ENCODE measurements at regions not wholly inside any gene's neighbourhood (a gene's known extent, or its start where the extent isn't known, plus 50 kb on each side); places are given as distances from the start of the nearest gene placed in this dataset.

DNA sequence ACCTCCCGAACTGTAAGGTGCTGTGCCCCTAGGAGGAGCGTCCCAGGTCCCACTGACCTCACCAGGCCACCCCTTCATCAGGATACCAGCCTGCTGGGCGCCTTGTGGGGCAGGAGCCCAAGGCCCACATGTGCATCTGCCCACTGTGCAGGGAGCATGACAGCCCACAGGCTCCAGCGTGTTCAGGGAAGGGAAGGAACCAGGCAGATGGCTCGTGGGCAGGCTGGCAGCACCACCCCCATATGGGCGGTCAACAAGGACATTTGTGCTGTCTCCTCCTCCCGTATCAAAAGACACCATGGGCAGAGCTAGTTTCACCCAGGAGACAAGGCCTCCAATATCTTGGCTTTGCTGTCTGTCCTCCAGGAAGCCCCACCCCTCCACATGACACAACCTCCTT lies 85.5 kb upstream of the PPP1R26 start:
- WGBS (ENCODE audit: insufficient coverage, low coverage, missing lambda C conversion rate) = 0% methylated on average over 7 of the region's 7 CpGs
- no peaks in the 10 kb centered on the region for H3K36me3 ChIP-seq (ENCODE audit: control insufficient read depth, insufficient read depth, low read length)
- TF ChIP-seq, protein P1, sequence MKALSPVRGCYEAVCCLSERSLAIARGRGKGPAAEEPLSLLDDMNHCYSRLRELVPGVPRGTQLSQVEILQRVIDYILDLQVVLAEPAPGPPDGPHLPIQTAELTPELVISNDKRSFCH (CRISPR knock-in tag; IDR thresholded peaks at IDR 0.05) = no peak
- TF ChIP-seq, protein P1 (tag; IDR thresholded peaks at IDR 0.05) = no peak
- TF ChIP-seq SP2 (IDR thresholded peaks at IDR 0.05; ENCODE audit: extremely low read depth, low read depth, low read length, poor library complexity, severe bottlenecking) (no peak), ZFP30 (CRISPR knock-in tag; IDR thresholded peaks at IDR 0.05; ENCODE audit: borderline replicate concordance) (no peak), RAD21 (CRISPR knock-in tag; conservative IDR thresholded peaks at IDR 0.05 in 1 of 2, IDR thresholded peaks at IDR 0.05 in 1 of 2) (no peak)
- CTCF ChIA-PET (ENCODE audit: low intra/inter-chr PET ratio) = interaction anchor here (0.6 kb wide), 1 partner anchor 11 kb away, joined by 3 read pairs; no protein-coding TSS in a partner anchor
- ATAC-seq (no peak), FAIRE-seq (no peak), DNase-seq (ENCODE audit: extremely low read depth in 1 of 4, low spot score in 3 of 4) (no peak)
- intact Hi-C loops (cut with micrococcal nuclease) = no loop called here
- no peaks in the 10 kb centered on the region for H3K79me2 ChIP-seq (ENCODE audit: control insufficient read depth, insufficient read depth, low read length)
- no TSS peak for BruUV-seq (replicated peaks)
- peaks cover 3 to 30% of the 10 kb centered on the region in 2 experiments; a peak in 3 of 5 replicates for H3K27me3 ChIP-seq (ENCODE audit: control insufficient read depth in 2 of 2, insufficient read depth in 2 of 2, low read length in 2 of 2)
- no peak overlapping the region for H3K4me2 ChIP-seq (ENCODE audit: insufficient read depth, low read length)
- no peak overlapping the region for H3K27ac ChIP-seq (ENCODE audit: extremely low read depth, low read depth, low read length)
- no peak overlapping the region for H3K9ac ChIP-seq (ENCODE audit: insufficient read depth in 1 of 2, low read depth in 2 of 2, low read length in 2 of 2)
- no peak overlapping the region for H3K4me3 ChIP-seq
- in situ Hi-C loops (cut with MboI) = no loop called here
- no peaks in the 10 kb centered on the region for H3K9me1 ChIP-seq (ENCODE audit: control insufficient read depth, insufficient read depth, low read length)
- POLR2A ChIA-PET = no interaction called here
- H3K9me3 ChIP-seq (replicated peaks; ENCODE audit: control insufficient read depth, insufficient read depth, low read depth, low read length) = no peaks in the 10 kb centered on the region
- no peak overlapping the region for H2AFZ ChIP-seq (ENCODE audit: low read depth, low read length)
- no peaks in the 10 kb centered on the region for H4K20me1 ChIP-seq (replicated peaks; ENCODE audit: control insufficient read depth, insufficient read depth, low read length)
- H3K4me1 ChIP-seq (replicated peaks in 1 of 2; ENCODE audit: control insufficient read depth in 2 of 2, insufficient read depth in 2 of 2, low read length in 2 of 2) = peaks cover 0 to 11% of the 10 kb centered on the region in 2 experiments; a peak in 2 of 5 replicates

All from K562 (cell line).